Panc1 (cell line): ENCODE measurements at regions not wholly inside any gene's neighbourhood (a gene's known extent, or its start where the extent isn't known, plus 50 kb on each side); places are given as distances from the start of the nearest gene placed in this dataset.

Source experiments
- ATAC-seq: fragments of 200-7000 bp; cut with Tn5 transposase; 2 replicates; pipeline ENCODE4 v1.9.1; 2020; ENCODE audit warnings: mild to moderate bottlenecking, moderate library complexity
- BruUV-seq: library from RNA; stranded (reverse); fragments of 400-500 nt; replicated peaks from 2 replicates; lab custom pipeline; 2021; lab: Mats Ljungman, UMichigan
- CTCF ChIA-PET: fragments of 300-600 bp; sonication (Branson Sonifier 250); formaldehyde crosslinking; loops from one replicate; lab custom pipeline; 2022; ENCODE audit warnings: antibody characterized with exemption; lab: Charles Lee
- POLR2A ChIA-PET: fragments of 300-600 bp; sonication (Branson Sonifier 250); formaldehyde crosslinking; loops from one replicate; lab custom pipeline; 2022; ENCODE audit warnings: antibody characterized with exemption; lab: Charles Lee
- DNase-seq: peaks from one replicate; pipeline ENCODE4 v3.0.0-alpha.2; 2010; ENCODE audit warnings: low read depth, low spot score
- H3K27ac ChIP-seq: 2 replicates; pipeline ENCODE4 v1.5.1; 2011; ENCODE audit warnings: mild to moderate bottlenecking, low read length, inconsistent platforms
- H3K27me3 ChIP-seq: fragments of 200-500 bp; sonication (Bioruptor generic); 2 replicates; pipeline ENCODE4 v1.6.0; 2014; ENCODE audit warnings: low read length, inconsistent platforms; ENCODE audit not compliant: control insufficient read depth, insufficient read depth
- H3K36me3 ChIP-seq: fragments of 200-500 bp; sonication (Bioruptor generic); 2 replicates; pipeline ENCODE4 v1.5.1; 2014; ENCODE audit warnings: inconsistent platforms, mild to moderate bottlenecking, low read length, moderate library complexity; ENCODE audit not compliant: control insufficient read depth, insufficient read depth
- H3K4me1 ChIP-seq: 2 replicates; pipeline ENCODE4 v1.5.1; 2011; ENCODE audit warnings: inconsistent platforms, mild to moderate bottlenecking, low read length, moderate library complexity; ENCODE audit not compliant: control insufficient read depth, insufficient read depth
- H3K4me3 ChIP-seq, 2 experiments: 2 replicates each; pipeline ENCODE4 v1.5.1; 2011 to 2012; ENCODE audit warnings: low read depth in 2 of 2, low read length in 2 of 2, mild to moderate bottlenecking in 2 of 2, inconsistent platforms in 1 of 2, moderate library complexity in 1 of 2
- H3K9me3 ChIP-seq: fragments of 200-500 bp; sonication (Bioruptor generic); 2 replicates; pipeline ENCODE4 v1.5.1; 2014; ENCODE audit warnings: low read depth, mild to moderate bottlenecking, inconsistent platforms, low read length, moderate library complexity; ENCODE audit not compliant: control insufficient read depth, insufficient read depth
- CTCF ChIP-seq: fragments of 450-650 bp; IDR thresholded peaks from 2 replicates; pipeline ENCODE4 v1.5.1; 2017; ENCODE audit warnings: mild to moderate bottlenecking
- POLR2AphosphoS5 ChIP-seq: IDR thresholded peaks from 2 replicates; pipeline ENCODE4 v1.6.1; 2012; ENCODE audit warnings: mild to moderate bottlenecking, low read depth, low read length, moderate library complexity
- SIN3A ChIP-seq: IDR thresholded peaks from 2 replicates; pipeline ENCODE4 v1.6.1; 2012; ENCODE audit warnings: low read depth, mild to moderate bottlenecking, low read length, moderate library complexity, borderline replicate concordance; ENCODE audit not compliant: insufficient read depth
- TCF7L2 ChIP-seq: IDR thresholded peaks from 2 replicates; pipeline ENCODE4 v1.6.1; 2011; ENCODE audit warnings: mild to moderate bottlenecking, low read depth, low read length, inconsistent platforms
- in situ Hi-C: cut with HindIII; loops from 2 replicates; pipeline ENCODE4 v1.10.0; 2016; ENCODE audit warnings: low sequenced_read_pairs, low pct_unique_long_range_greater_than_20kb
- intact Hi-C: fragments of 100-400 bp; cut with micrococcal nuclease; formaldehyde crosslinking; loops from one replicate; pipeline ENCODE4 v1.10.0; 2022; ENCODE audit not compliant: unreplicated experiment
- TF ChIP-seq, protein P1 (sequence below), 2 experiments: IDR thresholded peaks; 2 replicates each; pipeline ENCODE4 v1.6.1; 2011 to 2012; ENCODE audit warnings: low read depth in 2 of 2, control low read depth in 1 of 2, low read length in 1 of 2, mild to moderate bottlenecking in 1 of 2, moderate library complexity in 1 of 2; ENCODE audit not compliant: insufficient read depth in 1 of 2

DNA sequence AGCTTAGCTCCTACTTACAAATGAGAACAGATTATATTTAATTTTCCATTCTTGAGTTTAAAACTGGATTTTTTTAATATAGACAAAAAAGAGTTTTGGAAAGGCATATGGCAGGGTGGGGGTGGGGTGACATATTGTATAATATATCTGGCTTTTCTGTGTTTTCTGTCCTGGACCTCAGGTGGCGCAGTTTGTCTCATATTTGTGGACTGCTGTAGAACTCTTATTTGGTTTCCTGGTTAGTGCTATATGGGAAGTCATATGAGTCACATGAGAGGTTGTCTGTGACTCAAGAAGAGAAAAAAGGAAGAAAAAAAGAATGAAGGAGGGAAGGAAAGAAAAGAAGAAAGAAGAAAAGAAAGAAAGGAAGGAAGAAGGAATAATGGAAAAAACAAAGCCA is 131.8 kb downstream of the CLVS2 start:
- ChIA-PET CTCF (no interaction called here), POLR2A (no interaction called here)
- in situ Hi-C loops (no loop called here), intact Hi-C loops (no loop called here)
- no peak overlapping the region for H3K4me3 ChIP-seq
- no peak for TF ChIP-seq POLR2AphosphoS5
- TF ChIP-seq CTCF = no peak
- TF ChIP-seq TCF7L2 = no peak
- TF ChIP-seq, protein P1, sequence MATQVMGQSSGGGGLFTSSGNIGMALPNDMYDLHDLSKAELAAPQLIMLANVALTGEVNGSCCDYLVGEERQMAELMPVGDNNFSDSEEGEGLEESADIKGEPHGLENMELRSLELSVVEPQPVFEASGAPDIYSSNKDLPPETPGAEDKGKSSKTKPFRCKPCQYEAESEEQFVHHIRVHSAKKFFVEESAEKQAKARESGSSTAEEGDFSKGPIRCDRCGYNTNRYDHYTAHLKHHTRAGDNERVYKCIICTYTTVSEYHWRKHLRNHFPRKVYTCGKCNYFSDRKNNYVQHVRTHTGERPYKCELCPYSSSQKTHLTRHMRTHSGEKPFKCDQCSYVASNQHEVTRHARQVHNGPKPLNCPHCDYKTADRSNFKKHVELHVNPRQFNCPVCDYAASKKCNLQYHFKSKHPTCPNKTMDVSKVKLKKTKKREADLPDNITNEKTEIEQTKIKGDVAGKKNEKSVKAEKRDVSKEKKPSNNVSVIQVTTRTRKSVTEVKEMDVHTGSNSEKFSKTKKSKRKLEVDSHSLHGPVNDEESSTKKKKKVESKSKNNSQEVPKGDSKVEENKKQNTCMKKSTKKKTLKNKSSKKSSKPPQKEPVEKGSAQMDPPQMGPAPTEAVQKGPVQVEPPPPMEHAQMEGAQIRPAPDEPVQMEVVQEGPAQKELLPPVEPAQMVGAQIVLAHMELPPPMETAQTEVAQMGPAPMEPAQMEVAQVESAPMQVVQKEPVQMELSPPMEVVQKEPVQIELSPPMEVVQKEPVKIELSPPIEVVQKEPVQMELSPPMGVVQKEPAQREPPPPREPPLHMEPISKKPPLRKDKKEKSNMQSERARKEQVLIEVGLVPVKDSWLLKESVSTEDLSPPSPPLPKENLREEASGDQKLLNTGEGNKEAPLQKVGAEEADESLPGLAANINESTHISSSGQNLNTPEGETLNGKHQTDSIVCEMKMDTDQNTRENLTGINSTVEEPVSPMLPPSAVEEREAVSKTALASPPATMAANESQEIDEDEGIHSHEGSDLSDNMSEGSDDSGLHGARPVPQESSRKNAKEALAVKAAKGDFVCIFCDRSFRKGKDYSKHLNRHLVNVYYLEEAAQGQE (IDR thresholded peaks at IDR 0.05; ENCODE audit: insufficient read depth in 1 of 2, low read depth in 2 of 2, low read length in 1 of 2) = no peak
- TF ChIP-seq SIN3A = no peak
- H3K36me3 ChIP-seq = no peaks in the 10 kb centered on the region
- H3K27me3 ChIP-seq = no peaks in the 10 kb centered on the region
- no peak overlapping the region for H3K27ac ChIP-seq
- ATAC-seq (no peak), DNase-seq (no peak)
- no TSS peak for BruUV-seq
- no peaks in the 10 kb centered on the region for H3K4me1 ChIP-seq
- no peaks in the 10 kb centered on the region for H3K9me3 ChIP-seq

- ChIA-PET POLR2A (no interaction called here), CTCF (no interaction called here)
- in situ Hi-C loops (no loop called here), intact Hi-C loops (no loop called here)
- no peaks in the 10 kb centered on the region for H3K9me3 ChIP-seq
- H3K4me3 ChIP-seq = no peak overlapping the region
- H3K27me3 ChIP-seq = no peaks in the 10 kb centered on the region
- H3K4me1 ChIP-seq = no peaks in the 10 kb centered on the region
- TF ChIP-seq TCF7L2 = 0 out of 2 replicates have a peak, but pooled peaks have one; percentile 49
- no peak for TF ChIP-seq CTCF
- no peaks in the 10 kb centered on the region for H3K36me3 ChIP-seq
- H3K27ac ChIP-seq = no peak overlapping the region
- DNase-seq (no peak), ATAC-seq (no peak)
- no TSS peak for BruUV-seq
These were observed 154.0 kb downstream of the CLVS2 start for GRCh38 chr6:123150076-123150475.
